Naive thymus-derived CD8-positive, alpha-beta T cell (primary cell): ENCODE measurements at regions not wholly inside any gene's neighbourhood (a gene's known extent, or its start where the extent isn't known, plus 50 kb on each side); places are given as distances from the start of the nearest gene placed in this dataset.
"Not testable (repeated sequence)": the region's sequence is repeated elsewhere in the genome, so short reads cannot be mapped to it uniquely, and the experiment has no call there.

Experiments used
- ATAC-seq, 2 donors: fragments of 150-1000 bp; cut with Tn5 transposase in 1 of 2; sonication (Bioruptor Pico), chemical (Tn5 transposase) in 1 of 2; 1 replicate in 1 of 2; 2 replicates in 1 of 2; pipeline ENCODE4 v1.10.0; 2021; ENCODE audit warnings: mild to moderate bottlenecking in 2 of 2, moderate library complexity in 2 of 2
- POLR2A ChIA-PET: fragments of 350-600 bp; sonication (Branson Sonifier 250); formaldehyde crosslinking; loops from one replicate; lab custom pipeline; 2021; ENCODE audit warnings: antibody characterized with exemption; lab: Charles Lee
- DNase-seq, 10 donors: peaks; one replicate each; pipeline versions ENCODE4 v3.0.0 to v3.0.0-alpha.2; 2020 to 2022
- H3K27ac Mint-ChIP-seq, 10 donors: one replicate each; pipeline ENCODE4 v1.8.0; 2020 to 2022; ENCODE audit warnings: mild to moderate bottlenecking in 10 of 10, mixed read lengths in 10 of 10, moderate library complexity in 4 of 10, inconsistent platforms in 1 of 10
- H3K27me3 Mint-ChIP-seq, 5 donors: one replicate each; pipeline ENCODE4 v1.8.0; 2021 to 2022; ENCODE audit warnings: mixed read lengths in 5 of 5
- H3K36me3 Mint-ChIP-seq, 3 donors: one replicate each; pipeline ENCODE4 v1.8.0; 2020 to 2022; ENCODE audit warnings: mixed read lengths in 3 of 3, mild to moderate bottlenecking in 2 of 3, inconsistent platforms in 1 of 3
- H3K4me1 Mint-ChIP-seq, 4 donors: one replicate each; pipeline ENCODE4 v1.8.0; 2021 to 2022; ENCODE audit warnings: mixed read lengths in 4 of 4
- H3K4me3 Mint-ChIP-seq, 10 donors: one replicate each; pipeline ENCODE4 v1.8.0; 2020 to 2022; ENCODE audit warnings: mild to moderate bottlenecking in 10 of 10, mixed read lengths in 10 of 10, moderate library complexity in 6 of 10, inconsistent platforms in 1 of 10
- H3K9me3 Mint-ChIP-seq, 9 donors: one replicate each; pipeline ENCODE4 v1.8.0; 2020 to 2022; ENCODE audit warnings: mixed read lengths in 9 of 9, mild to moderate bottlenecking in 3 of 9, inconsistent platforms in 1 of 9, moderate library complexity in 1 of 9

DNA sequence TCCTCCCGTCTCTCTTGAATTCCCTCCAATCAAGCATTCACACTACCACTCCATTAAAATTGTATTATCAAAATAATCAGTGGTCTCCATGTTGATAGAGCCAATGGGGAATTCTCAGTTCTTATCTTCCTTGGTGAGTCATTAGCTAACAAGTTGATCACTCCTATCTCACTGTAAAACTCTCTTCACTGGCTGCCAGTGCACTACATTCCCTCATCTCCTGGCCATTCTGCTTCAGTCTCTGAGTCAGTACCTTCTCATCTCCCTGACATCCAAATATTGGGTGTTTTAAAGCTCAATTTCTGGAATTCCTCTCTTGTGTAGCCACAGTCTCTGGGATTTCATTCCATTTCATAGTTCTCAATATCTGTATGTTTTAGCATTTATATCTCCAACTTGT is 175.2 kb downstream of the ALDH1A2 start:
- Mint-ChIP-seq H3K4me1 (no peaks in the 10 kb centered on the region), H3K27ac (peak overlapping the region in 1 of 10 donors; percentile 1), H3K27me3 (peaks cover 8 to 37% (median 16%) of the 10 kb centered on the region in 5 donors), H3K4me3 (no peak overlapping the region), H3K9me3 (peaks cover 0 to 5% (median 0%) of the 10 kb centered on the region in 9 donors), H3K36me3 (no peaks in the 10 kb centered on the region)
- DNase-seq (no peak), ATAC-seq (no peak)
- POLR2A ChIA-PET: no interaction called here

DNA sequence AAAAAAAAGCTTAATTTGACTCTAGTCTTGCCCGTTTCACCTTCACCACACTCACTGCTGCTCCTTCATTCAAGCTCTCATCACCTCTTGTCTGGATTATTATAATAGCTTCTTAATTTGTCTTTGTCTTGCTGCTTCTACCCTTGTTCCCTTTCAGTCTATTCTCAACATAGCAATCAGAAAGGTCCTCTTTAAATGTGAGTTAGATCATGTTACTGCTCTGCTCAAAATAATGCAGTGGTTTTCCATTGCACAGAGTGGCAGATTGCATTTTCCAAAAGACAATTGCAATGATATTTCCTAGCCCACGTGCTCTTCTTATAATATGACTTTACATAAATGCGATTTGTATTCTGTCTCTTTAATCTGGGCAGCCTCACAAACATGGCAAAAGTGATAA is 174.6 kb downstream of the ALDH1A2 start:
- DNase-seq (no peak), ATAC-seq (no peak)
- Mint-ChIP-seq H3K9me3 (peaks cover 0 to 5% (median 0%) of the 10 kb centered on the region in 9 donors), H3K27ac (no peak overlapping the region), H3K4me1 (no peaks in the 10 kb centered on the region), H3K36me3 (no peaks in the 10 kb centered on the region), H3K27me3 (peaks cover 7 to 32% (median 11%) of the 10 kb centered on the region in 5 donors), H3K4me3 (no peak overlapping the region)
- POLR2A ChIA-PET: no interaction called here

DNA sequence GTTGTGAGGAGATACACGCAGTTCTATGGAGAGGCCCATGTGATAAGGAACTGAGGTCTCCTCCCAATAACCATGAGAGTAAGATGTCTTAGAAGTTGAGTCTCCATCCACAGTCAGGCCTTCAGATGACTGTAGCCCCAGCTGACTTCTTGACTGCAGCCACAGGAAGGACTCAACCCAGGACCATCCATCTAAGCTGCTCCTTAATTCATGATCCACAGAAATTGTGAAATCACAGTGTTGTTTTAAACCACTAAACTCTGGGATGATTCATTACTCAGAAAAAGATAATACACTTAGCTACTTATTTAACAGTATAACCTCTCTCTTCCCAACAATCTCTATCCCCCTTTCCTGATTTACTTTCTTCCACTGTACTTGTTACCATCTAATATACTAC is 173.3 kb downstream of the ALDH1A2 start:
- Mint-ChIP-seq H3K4me3 (no peak overlapping the region), H3K9me3 (peaks cover 0 to 5% (median 0%) of the 10 kb centered on the region in 9 donors), H3K27ac (no peak overlapping the region), H3K36me3 (no peaks in the 10 kb centered on the region), H3K4me1 (no peaks in the 10 kb centered on the region), H3K27me3 (peaks cover 11 to 20% (median 14%) of the 10 kb centered on the region in 5 donors)
- ATAC-seq (no peak), DNase-seq (no peak)
- POLR2A ChIA-PET: no interaction called here

DNA sequence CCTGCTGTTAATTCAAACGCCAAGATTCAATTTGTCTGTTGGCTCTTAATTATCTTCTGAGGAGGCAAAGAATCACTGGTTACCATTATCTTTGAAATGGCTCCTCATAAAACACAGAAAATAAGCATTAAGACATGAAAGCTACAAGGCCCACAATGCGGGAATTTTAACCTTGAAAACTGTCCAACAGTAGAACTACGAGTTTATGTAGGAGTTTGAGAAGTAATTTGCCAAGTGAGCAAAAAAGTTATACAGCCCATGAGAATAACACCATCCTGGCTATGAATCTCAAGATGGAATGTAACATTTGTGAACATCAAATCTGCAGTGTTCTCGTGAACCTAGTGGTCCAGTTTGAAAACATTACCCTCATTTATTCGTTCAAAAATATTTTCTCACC is 172.5 kb downstream of the ALDH1A2 start:
- Mint-ChIP-seq H3K27ac (no peak overlapping the region), H3K4me1 (no peaks in the 10 kb centered on the region), H3K4me3 (no peak overlapping the region), H3K9me3 (peaks cover 0 to 5% (median 0%) of the 10 kb centered on the region in 9 donors), H3K36me3 (no peaks in the 10 kb centered on the region), H3K27me3 (peaks cover 5 to 15% (median 10%) of the 10 kb centered on the region in 5 donors)
- DNase-seq (no peak), ATAC-seq (no peak)
- POLR2A ChIA-PET: no interaction called here

DNA sequence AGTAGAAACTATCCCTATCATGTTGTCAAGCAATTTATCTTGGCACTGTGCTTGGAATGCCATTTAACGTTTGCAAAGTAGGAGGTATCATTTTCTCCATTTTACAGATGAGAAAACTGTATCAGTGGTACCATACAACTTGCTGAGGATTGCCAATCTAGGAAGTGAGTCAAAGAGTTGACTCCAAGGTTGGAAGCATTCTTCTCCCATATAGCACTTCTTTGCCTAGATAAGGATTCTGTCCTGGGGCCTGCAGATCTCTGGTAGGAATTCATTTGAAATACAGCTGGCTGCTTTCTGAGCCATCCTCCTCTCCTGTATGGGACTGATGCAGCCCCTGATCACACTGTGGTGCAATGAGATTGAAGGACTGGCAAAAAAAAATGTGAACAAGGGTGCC is 170.2 kb downstream of the ALDH1A2 start:
- DNase-seq: no peak
- no peak for ATAC-seq
- H3K36me3 Mint-ChIP-seq: no peaks in the 10 kb centered on the region
- peaks cover 5 to 10% (median 6%) of the 10 kb centered on the region in 5 donors for H3K27me3 Mint-ChIP-seq
- peaks cover 0 to 5% (median 0%) of the 10 kb centered on the region in 9 donors for H3K9me3 Mint-ChIP-seq
- no peak overlapping the region for H3K27ac Mint-ChIP-seq
- no peaks in the 10 kb centered on the region for H3K4me1 Mint-ChIP-seq
- POLR2A ChIA-PET: no interaction called here
- no peak overlapping the region for H3K4me3 Mint-ChIP-seq

DNA sequence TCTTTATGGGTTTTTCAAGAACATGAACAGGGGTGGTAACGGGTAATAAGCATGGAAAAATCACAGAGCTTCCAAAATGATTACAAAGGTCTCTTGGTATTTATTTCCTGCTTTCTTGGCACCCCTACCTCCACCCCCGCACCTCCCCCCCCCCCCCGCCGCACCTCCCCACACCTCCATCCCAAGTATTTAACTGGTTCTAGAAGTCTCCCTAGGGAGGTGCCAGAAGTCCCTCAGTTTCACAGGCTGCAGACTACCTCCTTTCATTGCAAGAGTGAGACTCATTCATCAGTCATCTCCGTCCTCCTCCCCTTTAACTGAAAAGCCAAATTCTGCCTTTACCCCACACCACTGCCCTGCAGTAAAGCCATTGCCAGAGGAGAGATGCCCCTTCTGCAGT is 169.4 kb downstream of the ALDH1A2 start:
- DNase-seq (no peak), ATAC-seq (no peak)
- Mint-ChIP-seq H3K4me3 (no peak overlapping the region), H3K27ac (no peak overlapping the region), H3K36me3 (no peaks in the 10 kb centered on the region), H3K4me1 (no peaks in the 10 kb centered on the region), H3K27me3 (peaks cover 1 to 6% (median 3%) of the 10 kb centered on the region in 5 donors), H3K9me3 (peaks cover 0 to 5% (median 0%) of the 10 kb centered on the region in 9 donors)
- POLR2A ChIA-PET: no interaction called here

DNA sequence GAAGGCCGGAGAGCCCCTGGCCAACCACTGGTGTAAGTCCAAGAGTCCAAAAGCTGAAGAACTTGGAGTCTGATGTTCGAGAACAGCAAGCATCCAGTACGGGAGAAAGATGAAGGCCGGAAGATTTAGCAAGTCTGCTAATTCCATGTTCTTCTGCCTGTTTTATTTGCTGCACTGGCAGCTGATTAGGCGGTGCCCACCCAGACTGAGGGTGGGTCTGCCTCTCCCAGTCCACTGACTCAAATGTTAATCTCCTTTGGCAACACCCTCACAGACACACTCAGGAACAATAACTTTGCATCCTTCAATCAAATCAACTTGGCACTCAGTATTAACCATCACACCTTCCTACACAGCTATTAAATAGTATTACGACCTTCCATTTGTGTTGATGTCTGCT is 168.6 kb downstream of the ALDH1A2 start:
- H3K4me1 Mint-ChIP-seq, ATAC-seq, H3K9me3 Mint-ChIP-seq, H3K27me3 Mint-ChIP-seq, H3K4me3 Mint-ChIP-seq, H3K27ac Mint-ChIP-seq, H3K36me3 Mint-ChIP-seq, POLR2A ChIA-PET, DNase-seq: not testable (repeated sequence)

DNA sequence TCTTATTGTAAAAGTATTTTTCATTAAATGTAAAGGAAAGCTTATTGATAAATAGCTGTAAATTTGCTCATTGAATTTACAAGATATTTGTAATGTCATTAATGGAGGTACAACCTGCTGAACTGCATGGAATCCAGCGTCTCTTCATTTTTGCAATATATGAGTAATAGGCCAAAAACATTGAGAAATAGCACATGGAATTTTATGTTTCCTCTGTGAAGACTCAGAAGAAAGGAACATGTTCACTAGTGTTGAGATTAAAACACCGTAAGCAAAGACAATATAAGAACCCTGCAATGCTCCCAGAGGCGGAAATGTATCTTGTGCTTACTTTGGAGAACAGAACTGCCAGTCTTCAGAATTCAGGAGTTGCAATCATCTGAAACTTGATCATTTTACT is 167.6 kb downstream of the ALDH1A2 start:
- Mint-ChIP-seq H3K4me1 (no peaks in the 10 kb centered on the region), H3K9me3 (peaks cover 0 to 2% (median 0%) of the 10 kb centered on the region in 9 donors), H3K27ac (no peak overlapping the region), H3K36me3 (no peaks in the 10 kb centered on the region), H3K4me3 (no peak overlapping the region), H3K27me3 (peaks cover 1 to 6% (median 6%) of the 10 kb centered on the region in 5 donors)
- POLR2A ChIA-PET: no interaction called here
- DNase-seq (no peak), ATAC-seq (no peak)

DNA sequence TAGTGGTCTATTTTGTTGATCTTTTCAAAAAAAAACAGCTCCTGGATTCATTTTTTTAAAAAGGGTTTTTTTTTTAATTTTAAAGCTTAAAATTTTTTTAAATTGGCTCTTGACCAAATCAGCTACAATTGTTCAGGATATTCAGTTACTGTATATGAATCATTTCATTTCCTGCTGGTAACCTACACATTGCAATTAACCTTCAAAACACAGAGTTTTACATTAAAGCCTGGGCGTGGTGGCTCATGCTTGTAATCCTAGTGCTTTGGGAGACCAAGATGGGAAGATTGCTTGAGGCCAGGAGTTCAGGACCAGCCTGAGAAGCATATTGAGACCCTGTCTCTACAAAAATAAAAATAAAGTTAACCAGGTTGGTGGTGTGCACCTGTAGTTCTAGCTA is 163.4 kb downstream of the ALDH1A2 start:
- POLR2A ChIA-PET: no interaction called here
- no peak overlapping the region for H3K27ac Mint-ChIP-seq
- H3K4me1 Mint-ChIP-seq: no peaks in the 10 kb centered on the region
- ATAC-seq (no peak), DNase-seq (no peak)
- H3K36me3 Mint-ChIP-seq: peaks cover 0 to 2% (median 0%) of the 10 kb centered on the region in 3 donors
- H3K4me3 Mint-ChIP-seq: no peak overlapping the region
- H3K9me3 Mint-ChIP-seq: peaks cover 0 to 2% (median 0%) of the 10 kb centered on the region in 9 donors
- H3K27me3 Mint-ChIP-seq: peaks cover 5 to 33% (median 18%) of the 10 kb centered on the region in 5 donors
